GM18873 (cell line): ENCODE measurements at regions not wholly inside any gene's neighbourhood (a gene's known extent, or its start where the extent isn't known, plus 50 kb on each side); places are given as distances from the start of the nearest gene placed in this dataset.

Experiments used
- ATAC-seq: cut with Tn5 transposase; IDR thresholded peaks from one replicate; pipeline ENCODE4 v1.9.1; 2021; ENCODE audit warnings: mild to moderate bottlenecking, moderate library complexity, moderate number of reproducible peaks; ENCODE audit not compliant: unreplicated experiment, low FRiP score

GRCh38 chr1:55428944-55429931, 214.1 kb upstream of the USP24 start:
- ATAC-seq: no peak

GRCh38 chr1:55428231-55428630, 213.1 kb upstream of the USP24 start:
- no peak for ATAC-seq

- ATAC-seq: no peak
Measured at GRCh38 chr1:55427606-55428005, 212.4 kb upstream of the USP24 start.

GRCh38 chr1:55426619-55427018, 211.5 kb upstream of the USP24 start:
- ATAC-seq: no peak

- no peak for ATAC-seq
Measured at GRCh38 chr1:55426156-55426555, 211.0 kb upstream of the USP24 start.

GRCh38 chr1:55425310-55425930, 210.3 kb upstream of the USP24 start:
- no peak for ATAC-seq

GRCh38 chr1:55423376-55423775, 208.2 kb upstream of the USP24 start:
- ATAC-seq: no peak

- no peak for ATAC-seq
Measured at GRCh38 chr1:55420929-55421716, 206.0 kb upstream of the USP24 start.

- ATAC-seq: no peak
Measured at GRCh38 chr1:55420026-55420425, 204.9 kb upstream of the USP24 start.

GRCh38 chr1:55418208-55419000, 203.2 kb upstream of the USP24 start:
- ATAC-seq: no peak

- ATAC-seq: no peak
Measured at GRCh38 chr1:55416164-55416842, 201.1 kb upstream of the USP24 start.

- no peak for ATAC-seq
Measured at GRCh38 chr1:55413286-55413685, 198.1 kb upstream of the USP24 start.

- no peak for ATAC-seq
Measured at GRCh38 chr1:55412060-55412459, 196.9 kb upstream of the USP24 start.

- ATAC-seq: no peak
Measured at GRCh38 chr1:55402671-55403464, 187.7 kb upstream of the USP24 start.

- ATAC-seq: no peak
Measured at GRCh38 chr1:55402142-55402541, 187.0 kb upstream of the USP24 start.

GRCh38 chr1:55400508-55400907, 185.3 kb upstream of the USP24 start:
- ATAC-seq: no peak

- no peak for ATAC-seq
Measured at GRCh38 chr1:55399346-55399745, 184.2 kb upstream of the USP24 start.

- ATAC-seq: no peak
Measured at GRCh38 chr1:55396381-55396891, 181.3 kb upstream of the USP24 start.

- no peak for ATAC-seq
Measured at GRCh38 chr1:55388960-55389359, 173.8 kb upstream of the USP24 start.
